GM12891 (cell line): ENCODE measurements at regions not wholly inside any gene's neighbourhood (a gene's known extent, or its start where the extent isn't known, plus 50 kb on each side); places are given as distances from the start of the nearest gene placed in this dataset.

Experiments used
- POLR2A ChIP-seq: IDR thresholded peaks from 2 replicates; pipeline ENCODE4 v1.6.1; 2011; ENCODE audit warnings: low read depth, low read length, control low read depth
- POLR2AphosphoS5 ChIP-seq: IDR thresholded peaks from 2 replicates; pipeline ENCODE4 v1.6.1; 2011; ENCODE audit warnings: low read depth, low read length, control low read depth
- TAF1 ChIP-seq: IDR thresholded peaks from 2 replicates; pipeline ENCODE4 v1.6.1; 2011; ENCODE audit warnings: low read depth, low read length, control low read depth

DNA sequence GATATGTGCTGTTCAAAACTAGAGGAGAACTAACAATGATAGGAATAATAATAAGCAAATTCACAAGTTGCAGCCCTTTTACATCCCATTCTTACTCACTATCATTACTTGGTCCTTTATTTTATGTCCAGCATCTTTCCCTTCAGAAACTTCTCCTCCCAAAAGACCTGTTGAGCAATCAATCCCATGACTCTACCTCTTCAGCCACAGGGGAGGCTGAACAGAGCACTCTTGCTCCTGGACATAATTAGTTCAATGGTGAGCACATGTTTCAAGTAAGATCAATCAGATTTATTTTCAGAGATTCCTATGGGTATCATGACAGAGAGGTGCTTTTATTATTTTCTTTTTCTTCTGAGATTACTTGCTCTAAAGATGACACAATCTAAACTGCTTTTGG lies 260.0 kb downstream of the COG6 start:
- TF ChIP-seq TAF1 (no peak), POLR2AphosphoS5 (no peak), POLR2A (no peak)
